Adipocyte (in vitro differentiated cells): ENCODE measurements at regions not wholly inside any gene's neighbourhood (a gene's known extent, or its start where the extent isn't known, plus 50 kb on each side); places are given as distances from the start of the nearest gene placed in this dataset.
"Not testable (repeated sequence)": the region's sequence is repeated elsewhere in the genome, so short reads cannot be mapped to it uniquely, and the experiment has no call there.

Source experiments
- DNase-seq: peaks from one replicate; pipeline ENCODE4 v3.0.0-alpha.2; 2015; ENCODE audit warnings: low read depth
- H3K27me3 ChIP-seq: replicated peaks from 2 replicates; pipeline ENCODE4 v1.7.0; 2013; ENCODE audit warnings: mild to moderate bottlenecking, low read length, moderate library complexity; ENCODE audit not compliant: control insufficient read depth, insufficient read depth
- H3K36me3 ChIP-seq: 2 replicates; pipeline ENCODE4 v1.7.0; 2013; ENCODE audit warnings: low read length, mild to moderate bottlenecking, moderate library complexity; ENCODE audit not compliant: control insufficient read depth, insufficient read depth, severe bottlenecking
- H3K4me1 ChIP-seq: 2 replicates; pipeline ENCODE4 v1.7.0; 2013; ENCODE audit warnings: mild to moderate bottlenecking, low read length, moderate library complexity; ENCODE audit not compliant: control insufficient read depth, insufficient read depth
- H3K4me3 ChIP-seq: 2 replicates; pipeline ENCODE4 v1.7.0; 2013; ENCODE audit warnings: mild to moderate bottlenecking, low read length, moderate library complexity
- H3K9ac ChIP-seq: 2 replicates; pipeline ENCODE4 v1.7.0; 2013; ENCODE audit warnings: mild to moderate bottlenecking, low read length, moderate library complexity
- H3K9me3 ChIP-seq: 2 replicates; pipeline ENCODE4 v1.7.0; 2013; ENCODE audit warnings: mild to moderate bottlenecking, low read length, moderate library complexity; ENCODE audit not compliant: control insufficient read depth

- DNase-seq = no peak
- Histone ChIP-seq H3K4me1 (no peaks in the 10 kb centered on the region), H3K9me3 (peaks cover 16% of the 10 kb centered on the region), H3K36me3 (no peaks in the 10 kb centered on the region), H3K9ac (no peak overlapping the region), H3K27me3 (peaks cover 5% of the 10 kb centered on the region), H3K4me3 (no peak overlapping the region)
These were observed 52.2 kb upstream of the PAX3 start for GRCh38 chr2:222351035-222351434.

- no peak for DNase-seq
- no peaks in the 10 kb centered on the region for H3K36me3 ChIP-seq
- H3K9me3 ChIP-seq = peaks cover 16% of the 10 kb centered on the region
- no peak overlapping the region for H3K9ac ChIP-seq
- H3K4me3 ChIP-seq = no peak overlapping the region
- no peaks in the 10 kb centered on the region for H3K4me1 ChIP-seq
- peaks cover 3% of the 10 kb centered on the region for H3K27me3 ChIP-seq
These were observed 54.2 kb upstream of the PAX3 start for GRCh38 chr2:222352981-222353380.

- Histone ChIP-seq H3K9me3 (peaks cover 16% of the 10 kb centered on the region), H3K4me1 (no peaks in the 10 kb centered on the region), H3K27me3 (no peaks in the 10 kb centered on the region), H3K9ac (no peak overlapping the region), H3K4me3 (no peak overlapping the region), H3K36me3 (no peaks in the 10 kb centered on the region)
- no peak for DNase-seq
These were observed 55.2 kb upstream of the PAX3 start for GRCh38 chr2:222353993-222354392.

DNA sequence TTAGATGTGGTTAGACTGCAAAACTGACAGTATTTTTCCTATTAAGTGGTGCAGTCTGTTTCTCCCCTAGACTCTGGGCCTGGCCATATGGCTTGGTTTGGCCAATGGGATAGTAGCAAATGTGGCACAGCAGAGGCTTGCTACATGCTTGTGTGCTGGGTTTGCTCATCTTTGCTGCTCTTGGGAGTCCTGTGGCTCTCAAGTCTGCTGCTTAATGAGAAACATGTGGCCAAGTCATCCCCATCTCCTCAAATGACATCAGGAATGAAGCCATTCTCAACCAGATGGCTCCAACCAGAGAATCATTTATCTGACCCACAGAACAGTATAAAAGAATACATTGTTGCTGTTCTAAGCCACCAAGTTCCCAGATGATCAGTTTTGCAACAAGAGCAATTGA lies 57.1 kb upstream of the PAX3 start:
- Histone ChIP-seq H3K9ac (no peak overlapping the region), H3K4me1 (no peaks in the 10 kb centered on the region), H3K9me3 (peaks cover 16% of the 10 kb centered on the region), H3K27me3 (no peaks in the 10 kb centered on the region), H3K36me3 (no peaks in the 10 kb centered on the region), H3K4me3 (no peak overlapping the region)
- DNase-seq = peak; percentile 61

DNA sequence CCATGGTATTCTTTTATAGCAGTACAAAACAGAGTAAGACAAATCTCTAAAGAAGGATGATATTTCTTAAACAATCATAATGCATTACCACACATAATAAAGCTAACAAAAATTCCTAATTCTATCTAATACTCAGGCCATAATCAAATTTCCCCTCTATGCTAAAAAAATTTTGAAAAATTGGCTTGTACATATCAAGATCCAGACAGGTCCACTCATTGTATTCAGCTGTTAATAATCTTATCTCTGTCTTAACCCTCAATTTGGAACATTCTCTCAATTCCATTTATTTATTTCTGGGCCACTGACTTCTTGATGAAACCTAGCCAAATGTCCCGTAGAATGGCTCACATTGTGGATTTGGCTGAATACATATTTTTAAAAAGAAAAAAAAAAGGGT lies 59.1 kb upstream of the PAX3 start:
- Histone ChIP-seq H3K9ac (no peak overlapping the region), H3K4me3 (no peak overlapping the region), H3K27me3 (no peaks in the 10 kb centered on the region), H3K9me3 (peaks cover 4% of the 10 kb centered on the region), H3K4me1 (no peaks in the 10 kb centered on the region), H3K36me3 (no peaks in the 10 kb centered on the region)
- no peak for DNase-seq

GRCh38 chr2:222358876-222359275 lies 60.1 kb upstream of the PAX3 start:
- H3K36me3 ChIP-seq = no peaks in the 10 kb centered on the region
- DNase-seq = peak; percentile 85
- no peaks in the 10 kb centered on the region for H3K27me3 ChIP-seq
- no peak overlapping the region for H3K4me3 ChIP-seq
- H3K9ac ChIP-seq = no peak overlapping the region
- H3K9me3 ChIP-seq = peaks cover 4% of the 10 kb centered on the region
- H3K4me1 ChIP-seq = no peaks in the 10 kb centered on the region

- Histone ChIP-seq H3K36me3 (no peaks in the 10 kb centered on the region), H3K9me3 (no peaks in the 10 kb centered on the region), H3K4me1 (no peaks in the 10 kb centered on the region), H3K9ac (no peak overlapping the region), H3K27me3 (no peaks in the 10 kb centered on the region), H3K4me3 (no peak overlapping the region)
- DNase-seq = no peak
These were observed 61.3 kb upstream of the PAX3 start for GRCh38 chr2:222360146-222360545.

GRCh38 chr2:222360997-222361396 lies 62.2 kb upstream of the PAX3 start:
- H3K27me3 ChIP-seq = no peaks in the 10 kb centered on the region
- H3K9me3 ChIP-seq = no peaks in the 10 kb centered on the region
- DNase-seq = no peak
- H3K36me3 ChIP-seq = no peaks in the 10 kb centered on the region
- no peak overlapping the region for H3K4me3 ChIP-seq
- no peak overlapping the region for H3K9ac ChIP-seq
- no peaks in the 10 kb centered on the region for H3K4me1 ChIP-seq

- DNase-seq = no peak
- no peaks in the 10 kb centered on the region for H3K9me3 ChIP-seq
- H3K4me3 ChIP-seq = no peak overlapping the region
- no peak overlapping the region for H3K9ac ChIP-seq
- no peaks in the 10 kb centered on the region for H3K4me1 ChIP-seq
- no peaks in the 10 kb centered on the region for H3K36me3 ChIP-seq
- no peaks in the 10 kb centered on the region for H3K27me3 ChIP-seq
These were observed 62.6 kb upstream of the SGPP2 start for GRCh38 chr2:222361787-222362186.

- no peak overlapping the region for H3K4me3 ChIP-seq
- no peaks in the 10 kb centered on the region for H3K9me3 ChIP-seq
- H3K9ac ChIP-seq = no peak overlapping the region
- H3K36me3 ChIP-seq = no peaks in the 10 kb centered on the region
- peak; percentile 44 for DNase-seq
- no peaks in the 10 kb centered on the region for H3K27me3 ChIP-seq
- H3K4me1 ChIP-seq = no peaks in the 10 kb centered on the region
These were observed 62.0 kb upstream of the SGPP2 start for GRCh38 chr2:222362336-222362735.

- H3K36me3 ChIP-seq = no peaks in the 10 kb centered on the region
- no peaks in the 10 kb centered on the region for H3K9me3 ChIP-seq
- no peak overlapping the region for H3K4me3 ChIP-seq
- no peak overlapping the region for H3K9ac ChIP-seq
- no peaks in the 10 kb centered on the region for H3K27me3 ChIP-seq
- H3K4me1 ChIP-seq = no peaks in the 10 kb centered on the region
- peak; percentile 51 for DNase-seq
These were observed 60.0 kb upstream of the SGPP2 start for GRCh38 chr2:222364285-222364895.

DNA sequence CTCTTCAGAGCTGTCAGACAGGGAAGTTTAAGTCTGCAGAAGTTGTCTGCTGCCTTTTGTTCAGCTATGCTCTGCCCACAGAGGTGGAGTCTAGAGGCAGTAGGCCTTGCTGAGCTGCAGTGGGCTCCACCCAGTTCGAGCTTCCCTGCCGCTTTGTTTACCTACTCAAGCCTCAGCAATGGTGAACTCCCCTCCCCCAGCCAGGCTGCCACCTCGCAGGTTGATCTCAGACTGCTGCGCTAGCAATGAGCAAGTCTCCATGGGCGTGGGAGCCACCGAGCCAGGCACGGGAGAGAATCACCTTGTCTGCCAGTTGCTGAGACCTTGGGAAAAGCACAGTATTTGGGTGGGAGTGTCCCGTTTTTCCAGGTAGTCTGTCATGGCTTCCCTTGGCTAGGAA lies 56.1 kb upstream of the SGPP2 start:
- H3K9me3 ChIP-seq, H3K9ac ChIP-seq, DNase-seq, H3K4me3 ChIP-seq, H3K27me3 ChIP-seq, H3K4me1 ChIP-seq, H3K36me3 ChIP-seq: not testable (repeated sequence)
